Inflammatory macrophage treated with lipopolysaccharide for 1 hour (primary cell): ENCODE measurements at regions not wholly inside any gene's neighbourhood (a gene's known extent, or its start where the extent isn't known, plus 50 kb on each side); places are given as distances from the start of the nearest gene placed in this dataset.

Source experiments
- DNase-seq, 2 donors: peaks; one replicate each; pipeline ENCODE4 v3.0.0-alpha.2; 2020 to 2022

- no peak for DNase-seq
These were observed 114.3 kb upstream of the KCNJ16 start for GRCh38 chr17:69960755-69961154.

GRCh38 chr17:69961501-69962145 is 113.4 kb upstream of the KCNJ16 start:
- DNase-seq = no peak

GRCh38 chr17:69962436-69962995 is 112.5 kb upstream of the KCNJ16 start:
- no peak for DNase-seq

GRCh38 chr17:69967910-69968411 is 107.1 kb upstream of the KCNJ16 start:
- DNase-seq = no peak

DNA sequence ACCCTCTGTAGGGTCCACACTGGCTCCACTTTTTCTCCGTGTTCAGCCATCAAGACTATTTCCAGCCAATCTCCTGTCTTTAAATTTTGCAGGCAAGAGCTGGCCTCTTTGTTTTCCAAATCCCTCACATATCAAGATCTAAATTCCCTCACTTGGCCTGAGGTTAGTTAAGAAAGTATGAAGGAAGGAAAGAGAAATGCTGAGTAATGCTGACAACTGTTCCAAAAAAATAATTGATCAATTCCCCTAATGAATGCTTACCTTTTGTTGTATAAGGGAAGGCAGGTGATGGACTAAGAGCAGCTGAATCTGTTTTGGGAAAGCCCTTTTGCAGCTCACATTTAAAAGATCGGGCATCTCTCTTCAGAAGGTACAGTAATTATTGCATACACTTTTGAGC is 105.1 kb upstream of the KCNJ16 start:
- no peak for DNase-seq

- DNase-seq = no peak
These were observed 102.8 kb upstream of the KCNJ16 start for GRCh38 chr17:69972251-69972650.

DNA sequence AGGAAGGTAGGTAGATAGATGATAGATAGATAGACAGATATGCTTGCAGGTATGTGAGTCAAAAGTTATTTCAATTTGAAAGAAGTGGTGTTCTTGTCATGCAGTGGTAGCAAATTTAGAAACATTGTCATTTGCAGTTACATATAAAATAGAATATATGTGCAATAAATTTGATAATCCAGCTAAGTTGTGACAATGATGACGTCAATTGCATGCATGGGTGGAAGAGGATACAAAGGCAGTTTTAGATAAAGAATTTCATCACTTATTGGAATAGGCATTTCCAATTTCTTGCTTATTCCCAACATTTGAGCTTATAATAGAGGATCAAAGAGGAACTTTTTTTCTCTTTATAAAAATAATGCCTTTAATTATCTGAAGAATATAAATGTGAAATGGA is 99.2 kb upstream of the KCNJ16 start:
- DNase-seq = no peak

DNA sequence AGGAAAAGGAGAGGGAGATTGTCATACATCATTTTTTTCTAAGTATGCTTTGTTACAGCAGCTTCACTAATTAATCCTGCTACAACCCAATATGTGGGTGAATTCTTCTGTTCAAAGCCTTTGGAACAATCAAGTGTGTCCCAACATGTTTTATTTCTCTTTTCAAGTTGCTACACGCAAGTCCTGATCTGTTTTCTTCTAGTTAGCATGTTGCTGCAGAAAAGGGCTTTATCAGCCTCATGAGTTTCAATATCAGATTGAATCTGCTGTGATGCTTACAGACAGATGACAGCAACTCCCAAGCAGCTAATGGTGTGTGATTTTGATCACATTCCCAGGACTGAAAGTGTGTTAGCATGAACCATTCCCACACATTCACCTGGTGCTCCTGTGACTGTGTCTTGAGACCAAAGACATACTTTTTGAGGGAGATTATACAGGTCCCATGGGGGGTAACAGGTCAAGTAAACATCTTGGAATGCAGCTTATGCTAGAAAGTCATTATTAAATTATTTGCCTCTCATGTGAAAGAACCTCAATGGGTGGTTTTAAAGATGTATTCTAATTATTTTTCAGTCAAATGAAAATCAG is 96.9 kb upstream of the KCNJ16 start:
- no peak for DNase-seq

- no peak for DNase-seq
These were observed 93.6 kb upstream of the KCNJ16 start for GRCh38 chr17:69981441-69981840.

DNA sequence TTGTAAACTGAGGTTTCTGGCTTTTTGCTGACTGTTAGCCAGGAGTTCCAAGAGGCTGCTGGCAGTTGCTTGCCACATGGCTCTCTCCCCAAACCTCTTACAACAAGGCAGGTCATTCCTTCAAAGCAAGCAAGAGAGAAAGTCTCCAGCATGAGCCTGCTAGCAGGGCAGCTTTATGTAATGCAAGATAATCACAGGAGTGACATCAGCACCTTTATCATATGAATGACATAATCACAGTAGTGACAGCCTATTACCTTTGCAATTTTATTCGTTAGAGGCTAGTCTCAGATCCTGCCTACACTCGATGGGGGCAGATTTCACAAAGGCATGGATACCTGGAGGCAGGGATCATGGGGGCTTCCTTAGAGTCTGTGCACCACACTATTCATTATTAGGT is 79.5 kb upstream of the KCNJ16 start:
- DNase-seq = no peak

- DNase-seq = no peak
These were observed 77.7 kb upstream of the KCNJ16 start for GRCh38 chr17:69997332-69997731.

DNA sequence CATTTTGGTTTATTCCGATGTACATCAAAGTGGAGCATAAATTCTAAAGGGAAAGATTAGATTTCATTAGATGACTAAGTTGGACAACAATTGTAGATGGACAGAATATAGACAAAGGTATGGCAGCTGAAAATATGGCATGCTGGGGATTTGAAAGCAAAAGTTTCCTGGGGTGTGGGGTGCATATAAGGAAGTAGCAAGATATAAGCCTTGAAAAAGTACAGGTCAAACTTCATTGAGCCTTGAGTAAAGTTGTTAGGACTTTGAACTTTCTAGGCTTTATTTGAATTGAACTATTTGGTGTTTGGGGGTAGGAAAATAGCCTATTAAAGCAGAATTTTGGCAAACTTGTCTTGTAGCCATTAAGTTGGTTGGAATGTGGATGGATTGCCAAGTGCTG is 75.8 kb upstream of the KCNJ16 start:
- no peak for DNase-seq

- no peak for DNase-seq
These were observed 68.9 kb upstream of the KCNJ16 start for GRCh38 chr17:70006159-70006558.

- no peak for DNase-seq
These were observed 63.3 kb upstream of the KCNJ16 start for GRCh38 chr17:70011750-70012149.

GRCh38 chr17:70013911-70014310 is 61.1 kb upstream of the KCNJ16 start:
- no peak for DNase-seq

GRCh38 chr17:70017112-70017511 is 57.9 kb upstream of the KCNJ16 start:
- DNase-seq = no peak

GRCh38 chr17:70017941-70018340 is 57.1 kb upstream of the KCNJ16 start:
- DNase-seq = no peak

GRCh38 chr17:70021726-70022125 is 53.3 kb upstream of the KCNJ16 start:
- DNase-seq = no peak

GRCh38 chr17:70022175-70022574 is 52.9 kb upstream of the KCNJ16 start:
- no peak for DNase-seq

- DNase-seq = no peak
These were observed 50.8 kb upstream of the KCNJ16 start for GRCh38 chr17:70024253-70024652.
